Loucy (cell line): ENCODE measurements at regions not wholly inside any gene's neighbourhood (a gene's known extent, or its start where the extent isn't known, plus 50 kb on each side); places are given as distances from the start of the nearest gene placed in this dataset.

Source experiments
- H2AFZ ChIP-seq: fragments of 200-600 bp; sonication (generic); 2 replicates; pipeline ENCODE4 v1.6.0; 2016; ENCODE audit warnings: antibody characterized with exemption, mild to moderate bottlenecking, low read length, moderate library complexity
- H3F3A ChIP-seq: fragments of 200-600 bp; 2 replicates; pipeline ENCODE4 v1.6.0; 2016; ENCODE audit warnings: antibody characterized with exemption, low read depth, mild to moderate bottlenecking
- H3K27me3 ChIP-seq: fragments of 200-600 bp; sonication (generic); 2 replicates; pipeline ENCODE4 v1.6.1; 2014; ENCODE audit warnings: low read length, mild to moderate bottlenecking; ENCODE audit not compliant: insufficient read depth, poor library complexity, severe bottlenecking
- H3K36me3 ChIP-seq: fragments of 200-600 bp; sonication (generic); 2 replicates; pipeline ENCODE4 v1.6.1; 2016; ENCODE audit warnings: low read length; ENCODE audit not compliant: insufficient read depth
- H3K4me1 ChIP-seq: fragments of 200-600 bp; sonication (generic); 2 replicates; pipeline ENCODE4 v1.5.1; 2014; ENCODE audit warnings: low read length, mild to moderate bottlenecking; ENCODE audit not compliant: insufficient read depth, poor library complexity, severe bottlenecking
- H3K4me2 ChIP-seq: fragments of 200-600 bp; sonication (generic); 2 replicates; pipeline ENCODE4 v1.6.0; 2014; ENCODE audit warnings: antibody characterized with exemption, low read length, low read depth, mild to moderate bottlenecking; ENCODE audit not compliant: poor library complexity, severe bottlenecking
- H3K4me3 ChIP-seq: fragments of 200-600 bp; sonication (generic); 2 replicates; pipeline ENCODE4 v1.5.1; 2014; ENCODE audit warnings: low read length, mild to moderate bottlenecking, mixed read lengths; ENCODE audit not compliant: poor library complexity, severe bottlenecking
- H3K79me2 ChIP-seq: fragments of 200-600 bp; sonication (generic); 2 replicates; pipeline ENCODE4 v1.6.1; 2014; ENCODE audit warnings: low read length; ENCODE audit not compliant: insufficient read depth
- H3K9ac ChIP-seq: fragments of 200-600 bp; sonication (generic); 2 replicates; pipeline ENCODE4 v1.6.0; 2014; ENCODE audit warnings: mild to moderate bottlenecking, low read depth, low read length, moderate library complexity; ENCODE audit not compliant: poor library complexity, severe bottlenecking
- H3K9me2 ChIP-seq: fragments of 200-600 bp; sonication (generic); replicated peaks from 2 replicates; pipeline ENCODE4 v1.6.1; 2016; ENCODE audit warnings: low read depth, low read length, mixed read lengths
- H3K9me3 ChIP-seq: fragments of 200-600 bp; sonication (generic); 2 replicates; pipeline ENCODE4 v1.6.1; 2014; ENCODE audit warnings: mild to moderate bottlenecking, antibody characterized with exemption, low read length, low read depth; ENCODE audit not compliant: insufficient read depth
- H4K20me1 ChIP-seq: fragments of 200-600 bp; sonication (generic); 2 replicates; pipeline ENCODE4 v1.6.0; 2014; ENCODE audit warnings: antibody characterized with exemption, low read length, mild to moderate bottlenecking; ENCODE audit not compliant: insufficient read depth, poor library complexity, severe bottlenecking
- CTCF ChIP-seq: fragments of 200-600 bp; sonication (generic); conservative IDR thresholded peaks from 2 replicates; pipeline ENCODE4 v1.5.1; 2014; ENCODE audit warnings: mild to moderate bottlenecking, antibody characterized with exemption, low read length
- EZH2phosphoT487 ChIP-seq: fragments of 200-600 bp; IDR thresholded peaks from 2 replicates; pipeline ENCODE4 v1.6.1; 2018; ENCODE audit warnings: antibody characterized with exemption, mild to moderate bottlenecking, moderate library complexity, borderline replicate concordance

- Histone ChIP-seq H3K79me2 (no peaks in the 10 kb centered on the region), H3K9ac (no peak overlapping the region), H3K36me3 (no peaks in the 10 kb centered on the region), H3K4me2 (no peak overlapping the region), H3K4me1 (no peaks in the 10 kb centered on the region), H3K9me2 (no peaks in the 10 kb centered on the region), H3K4me3 (no peak overlapping the region), H3F3A (no peaks in the 10 kb centered on the region), H2AFZ (no peak overlapping the region), H3K27me3 (no peaks in the 10 kb centered on the region), H4K20me1 (no peaks in the 10 kb centered on the region), H3K9me3 (no peaks in the 10 kb centered on the region; the same call in 1 of the 2 replicates)
- TF ChIP-seq EZH2phosphoT487 (no peak), CTCF (no peak)
Observed at GRCh38 chr2:184520441-184520840, 77.9 kb upstream of the ZNF804A start.

- Histone ChIP-seq H3K9me3 (peaks cover 12% of the 10 kb centered on the region; the same call in 1 of the 2 replicates), H3K4me2 (no peak overlapping the region), H2AFZ (no peak overlapping the region), H3K36me3 (no peaks in the 10 kb centered on the region), H3K79me2 (no peaks in the 10 kb centered on the region), H3K27me3 (no peaks in the 10 kb centered on the region), H4K20me1 (no peaks in the 10 kb centered on the region), H3F3A (no peaks in the 10 kb centered on the region), H3K9ac (no peak overlapping the region), H3K4me1 (no peaks in the 10 kb centered on the region), H3K4me3 (no peak overlapping the region), H3K9me2 (no peaks in the 10 kb centered on the region)
- TF ChIP-seq CTCF (no peak), EZH2phosphoT487 (no peak)
Observed at GRCh38 chr2:184523732-184524131, 74.6 kb upstream of the ZNF804A start.

GRCh38 chr2:184524551-184525382 is 73.6 kb upstream of the ZNF804A start:
- Histone ChIP-seq H3K9ac (no peak overlapping the region), H3K9me2 (no peaks in the 10 kb centered on the region), H2AFZ (no peak overlapping the region), H3K36me3 (no peaks in the 10 kb centered on the region), H4K20me1 (no peaks in the 10 kb centered on the region), H3K27me3 (no peaks in the 10 kb centered on the region), H3K4me1 (no peaks in the 10 kb centered on the region), H3K79me2 (no peaks in the 10 kb centered on the region), H3K4me2 (no peak overlapping the region), H3F3A (no peaks in the 10 kb centered on the region), H3K4me3 (no peak overlapping the region), H3K9me3 (peaks cover 20% of the 10 kb centered on the region; the same call in 1 of the 2 replicates)
- TF ChIP-seq EZH2phosphoT487: no peak

GRCh38 chr2:184527058-184527457 is 71.3 kb upstream of the ZNF804A start:
- H3K27me3 ChIP-seq: no peaks in the 10 kb centered on the region
- no peak for TF ChIP-seq CTCF
- no peak for TF ChIP-seq EZH2phosphoT487
- no peaks in the 10 kb centered on the region for H3K79me2 ChIP-seq
- no peak overlapping the region for H3K9ac ChIP-seq
- no peaks in the 10 kb centered on the region for H3K9me2 ChIP-seq
- no peaks in the 10 kb centered on the region for H3K36me3 ChIP-seq
- H3K4me3 ChIP-seq: no peak overlapping the region
- H2AFZ ChIP-seq: no peak overlapping the region
- no peaks in the 10 kb centered on the region for H3F3A ChIP-seq
- no peak overlapping the region for H3K4me2 ChIP-seq
- no peaks in the 10 kb centered on the region for H3K4me1 ChIP-seq
- peaks cover 20% of the 10 kb centered on the region; the same call in 1 of the 2 replicates for H3K9me3 ChIP-seq
- H4K20me1 ChIP-seq: no peaks in the 10 kb centered on the region
